OCI-LY7 (cell line): ENCODE measurements at regions not wholly inside any gene's neighbourhood (a gene's known extent, or its start where the extent isn't known, plus 50 kb on each side); places are given as distances from the start of the nearest gene placed in this dataset.
A peak's percentile ranks its signal among the peaks of the same experiment; 100 is the strongest.

Experiments used
- BruUV-seq: library from RNA; stranded (reverse); fragments of 400-500 nt; replicated peaks from 2 replicates; lab custom pipeline; 2021; lab: Mats Ljungman, UMichigan
- CTCF ChIA-PET: fragments of 300-600 bp; sonication (Branson Sonifier 250); formaldehyde crosslinking; loops from one replicate; lab custom pipeline; 2022; ENCODE audit warnings: antibody characterized with exemption; ENCODE audit not compliant: unreplicated experiment; lab: Charles Lee
- POLR2A ChIA-PET: fragments of 300-600 bp; sonication (Branson Sonifier 250); formaldehyde crosslinking; loops from one replicate; lab custom pipeline; 2022; ENCODE audit warnings: antibody characterized with exemption; lab: Charles Lee
- DNase-seq: peaks from one replicate; pipeline ENCODE4 v3.0.0-alpha.2; 2015; ENCODE audit warnings: low spot score
- H2AFZ ChIP-seq: fragments of 200-600 bp; sonication (generic), shearing (Covaris generic); 2 replicates; pipeline ENCODE4 v1.6.1; 2014; ENCODE audit warnings: mild to moderate bottlenecking, antibody characterized with exemption, low read length, moderate library complexity
- H3K27ac ChIP-seq: fragments of 200-600 bp; sonication (generic); 2 replicates; pipeline ENCODE4 v1.5.1; 2014; ENCODE audit warnings: mixed run types, low read depth, mild to moderate bottlenecking, moderate library complexity, low read length, inconsistent platforms; ENCODE audit not compliant: poor library complexity, severe bottlenecking
- H3K36me3 ChIP-seq: fragments of 200-600 bp; sonication (generic); 2 replicates; pipeline ENCODE4 v1.6.1; 2014; ENCODE audit warnings: mild to moderate bottlenecking, antibody characterized with exemption, low read length, moderate library complexity, mixed read lengths; ENCODE audit not compliant: insufficient read depth
- H3K4me1 ChIP-seq: fragments of 200-600 bp; sonication (generic); 2 replicates; pipeline ENCODE4 v1.5.1; 2014; ENCODE audit warnings: mild to moderate bottlenecking, low read length; ENCODE audit not compliant: insufficient read depth, poor library complexity, severe bottlenecking
- H3K4me2 ChIP-seq: fragments of 200-600 bp; sonication (generic); 2 replicates; pipeline ENCODE4 v1.6.1; 2014; ENCODE audit warnings: mild to moderate bottlenecking, low read length
- H3K4me3 ChIP-seq: fragments of 200-600 bp; sonication (generic); 2 replicates; pipeline ENCODE4 v1.5.1; 2014; ENCODE audit warnings: mild to moderate bottlenecking, low read depth, low read length; ENCODE audit not compliant: poor library complexity, severe bottlenecking
- H3K79me2 ChIP-seq: fragments of 200-600 bp; sonication (generic); 2 replicates; pipeline ENCODE4 v1.6.1; 2016; ENCODE audit warnings: low read depth, mild to moderate bottlenecking, low read length, moderate library complexity, mixed read lengths; ENCODE audit not compliant: insufficient read depth
- H3K9me2 ChIP-seq: fragments of 200-600 bp; sonication (generic); 2 replicates; pipeline ENCODE4 v1.6.1; 2016; ENCODE audit warnings: mild to moderate bottlenecking, low read length, mixed read lengths; ENCODE audit not compliant: insufficient read depth
- H3K9me3 ChIP-seq: fragments of 200-600 bp; sonication (generic); 2 replicates; pipeline ENCODE4 v1.6.1; 2014; ENCODE audit warnings: mild to moderate bottlenecking, mixed run types, low read length, mixed read lengths
- H4K20me1 ChIP-seq: fragments of 200-600 bp; sonication (generic); 2 replicates; pipeline ENCODE4 v1.6.1; 2014; ENCODE audit warnings: mild to moderate bottlenecking, antibody characterized with exemption, low read length, moderate library complexity, mixed read lengths; ENCODE audit not compliant: insufficient read depth
- EZH2phosphoT487 ChIP-seq: fragments of 200-600 bp; sonication (generic); IDR thresholded peaks from 2 replicates; pipeline ENCODE4 v1.6.1; 2018; ENCODE audit warnings: low read depth, borderline replicate concordance, mild to moderate bottlenecking, mixed run types, antibody characterized with exemption, low read length, moderate library complexity, mixed read lengths
- intact Hi-C: fragments of 100-400 bp; cut with micrococcal nuclease; formaldehyde crosslinking; loops from one replicate; pipeline ENCODE4 v1.10.0; 2022; ENCODE audit not compliant: unreplicated experiment
- TF ChIP-seq, protein P1 (sequence below): fragments of 200-600 bp; sonication (generic); conservative IDR thresholded peaks from 2 replicates; pipeline ENCODE4 v1.5.1; 2014; ENCODE audit warnings: mild to moderate bottlenecking, antibody characterized with exemption, low read length, moderate library complexity, mixed read lengths

DNA sequence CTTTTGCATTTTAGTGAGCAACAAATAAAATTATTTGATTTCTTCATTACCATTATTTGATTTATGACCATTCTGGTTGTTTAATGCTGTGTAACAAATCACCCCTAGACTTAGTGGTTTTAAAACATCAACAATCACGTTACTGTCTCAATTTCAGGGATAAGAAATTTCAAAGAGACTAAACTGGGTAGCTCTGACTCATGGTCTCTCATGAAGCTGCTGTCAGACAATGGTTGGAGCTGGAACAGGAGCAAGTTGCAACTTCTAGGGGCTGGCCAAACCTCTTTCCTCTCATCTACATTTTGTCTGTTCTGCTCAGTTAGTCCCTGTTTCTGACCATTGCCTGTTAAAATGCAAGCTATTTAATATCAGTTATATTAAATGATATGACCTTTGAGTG lies 517.0 kb downstream of the KCNH5 start:
- TF ChIP-seq, protein P1, sequence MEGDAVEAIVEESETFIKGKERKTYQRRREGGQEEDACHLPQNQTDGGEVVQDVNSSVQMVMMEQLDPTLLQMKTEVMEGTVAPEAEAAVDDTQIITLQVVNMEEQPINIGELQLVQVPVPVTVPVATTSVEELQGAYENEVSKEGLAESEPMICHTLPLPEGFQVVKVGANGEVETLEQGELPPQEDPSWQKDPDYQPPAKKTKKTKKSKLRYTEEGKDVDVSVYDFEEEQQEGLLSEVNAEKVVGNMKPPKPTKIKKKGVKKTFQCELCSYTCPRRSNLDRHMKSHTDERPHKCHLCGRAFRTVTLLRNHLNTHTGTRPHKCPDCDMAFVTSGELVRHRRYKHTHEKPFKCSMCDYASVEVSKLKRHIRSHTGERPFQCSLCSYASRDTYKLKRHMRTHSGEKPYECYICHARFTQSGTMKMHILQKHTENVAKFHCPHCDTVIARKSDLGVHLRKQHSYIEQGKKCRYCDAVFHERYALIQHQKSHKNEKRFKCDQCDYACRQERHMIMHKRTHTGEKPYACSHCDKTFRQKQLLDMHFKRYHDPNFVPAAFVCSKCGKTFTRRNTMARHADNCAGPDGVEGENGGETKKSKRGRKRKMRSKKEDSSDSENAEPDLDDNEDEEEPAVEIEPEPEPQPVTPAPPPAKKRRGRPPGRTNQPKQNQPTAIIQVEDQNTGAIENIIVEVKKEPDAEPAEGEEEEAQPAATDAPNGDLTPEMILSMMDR: no peak
- no peak for TF ChIP-seq EZH2phosphoT487
- ChIA-PET CTCF (no interaction called here), POLR2A (interaction anchor here (0.6 kb wide), 1 partner anchor 19 kb away, joined by 3 read pairs; no protein-coding TSS in a partner anchor)

DNA sequence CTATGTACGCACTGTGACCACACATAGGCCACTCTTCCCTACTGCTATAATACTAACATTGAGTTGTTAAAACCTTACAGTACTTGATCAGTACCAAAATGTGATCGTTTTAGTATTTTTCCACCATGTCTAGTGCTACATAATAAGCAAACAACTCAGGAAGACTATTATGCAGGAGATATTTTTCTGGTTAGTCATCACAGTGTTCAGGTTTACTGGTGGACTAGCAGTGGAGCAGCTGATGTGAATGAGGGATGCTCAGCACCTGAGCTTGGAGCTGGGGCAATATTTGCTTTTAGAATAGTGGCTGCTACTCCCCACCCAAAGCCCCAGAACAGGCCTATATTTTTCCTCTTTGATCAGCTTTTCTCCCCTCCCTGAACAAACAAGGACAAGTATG lies 513.1 kb downstream of the KCNH5 start:
- ChIA-PET POLR2A (no interaction called here), CTCF (no interaction called here)
- H3K4me3 ChIP-seq: no peak overlapping the region
- no TSS peak for BruUV-seq
- no peaks in the 10 kb centered on the region for H3K4me1 ChIP-seq
- no peaks in the 10 kb centered on the region for H4K20me1 ChIP-seq
- H3K9me2 ChIP-seq: no peaks in the 10 kb centered on the region
- intact Hi-C loops: no loop called here
- TF ChIP-seq, protein P1: no peak
- TF ChIP-seq EZH2phosphoT487: no peak
- no peak overlapping the region for H3K27ac ChIP-seq
- H3K79me2 ChIP-seq: no peaks in the 10 kb centered on the region
- H3K36me3 ChIP-seq: no peaks in the 10 kb centered on the region
- no peak for DNase-seq
- no peaks in the 10 kb centered on the region for H3K9me3 ChIP-seq
- H2AFZ ChIP-seq: no peak overlapping the region
- no peak overlapping the region for H3K4me2 ChIP-seq

More for the DNA sequence above, 517.0 kb downstream of the KCNH5 start:
- H3K36me3 ChIP-seq: no peaks in the 10 kb centered on the region
- H2AFZ ChIP-seq: no peak overlapping the region
- no peaks in the 10 kb centered on the region for H3K9me2 ChIP-seq
- no peak overlapping the region for H3K4me2 ChIP-seq
- no peak overlapping the region for H3K4me3 ChIP-seq
- no peaks in the 10 kb centered on the region for H3K79me2 ChIP-seq
- H3K4me1 ChIP-seq: no peaks in the 10 kb centered on the region
- H3K9me3 ChIP-seq: no peaks in the 10 kb centered on the region
- intact Hi-C loops: no loop called here
- H3K27ac ChIP-seq: no peak overlapping the region
- no peaks in the 10 kb centered on the region for H4K20me1 ChIP-seq
- BruUV-seq: no TSS peak
- no peak for DNase-seq

DNA sequence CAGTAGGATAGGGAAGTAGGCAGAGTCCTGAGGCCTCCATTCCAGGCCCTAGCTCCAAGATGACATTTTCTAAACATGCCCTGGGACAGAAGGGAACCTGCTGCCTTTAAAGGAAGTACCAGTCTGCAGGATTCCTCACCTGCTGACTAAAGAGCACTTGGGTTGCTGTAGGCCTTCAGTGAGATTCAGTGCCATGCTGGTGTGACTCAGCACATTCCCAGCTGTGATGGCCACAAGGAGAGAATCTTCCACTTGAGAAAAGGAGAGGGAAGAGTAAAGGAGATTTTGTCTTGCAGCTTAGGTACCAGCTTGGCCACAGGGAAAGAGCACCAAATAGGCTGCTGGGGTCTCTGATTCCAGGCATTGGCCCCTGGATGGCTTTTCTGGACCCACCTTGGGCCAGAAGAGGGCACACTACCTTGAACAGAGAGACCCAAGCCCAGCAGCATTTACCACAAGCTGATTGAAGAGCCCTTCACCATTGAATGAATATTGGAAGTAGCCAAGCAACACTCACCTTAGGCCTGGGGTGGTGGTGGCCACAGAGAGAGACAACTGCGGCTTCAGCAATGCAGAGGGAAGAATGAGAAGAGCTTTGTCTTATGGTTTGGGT lies 498.3 kb downstream of the KCNH5 start:
- CTCF ChIA-PET: no interaction called here
- no peak overlapping the region for H3K4me3 ChIP-seq
- no peaks in the 10 kb centered on the region for H4K20me1 ChIP-seq
- no peak overlapping the region for H3K4me2 ChIP-seq
- H3K4me1 ChIP-seq: no peaks in the 10 kb centered on the region
- DNase-seq: no peak
- no peaks in the 10 kb centered on the region for H3K9me3 ChIP-seq
- no TSS peak for BruUV-seq
- no peak overlapping the region for H2AFZ ChIP-seq
- H3K36me3 ChIP-seq: no peaks in the 10 kb centered on the region
- POLR2A ChIA-PET: interaction anchor here (0.7 kb wide), 1 partner anchor 1110 kb away, joined by 3 read pairs; no protein-coding TSS in a partner anchor
- no peak overlapping the region for H3K27ac ChIP-seq
- TF ChIP-seq, protein P1: 0 out of 2 replicates have a peak, but pooled peaks have one; percentile 19
- TF ChIP-seq EZH2phosphoT487: no peak
- intact Hi-C loops: no loop called here
- no peaks in the 10 kb centered on the region for H3K9me2 ChIP-seq
- H3K79me2 ChIP-seq: no peaks in the 10 kb centered on the region
